ENCODE measurements at regions not wholly inside any gene's neighbourhood (a gene's known extent, or its start where the extent isn't known, plus 50 kb on each side); places are given as distances from the start of the nearest gene placed in this dataset.

GRCh38 chr4:166460769-166461550, 587.9 kb downstream of the TLL1 start:
- DNase-seq (ENCODE audit: low read depth in 4 of 4, low spot score in 3 of 4): no peak

DNA sequence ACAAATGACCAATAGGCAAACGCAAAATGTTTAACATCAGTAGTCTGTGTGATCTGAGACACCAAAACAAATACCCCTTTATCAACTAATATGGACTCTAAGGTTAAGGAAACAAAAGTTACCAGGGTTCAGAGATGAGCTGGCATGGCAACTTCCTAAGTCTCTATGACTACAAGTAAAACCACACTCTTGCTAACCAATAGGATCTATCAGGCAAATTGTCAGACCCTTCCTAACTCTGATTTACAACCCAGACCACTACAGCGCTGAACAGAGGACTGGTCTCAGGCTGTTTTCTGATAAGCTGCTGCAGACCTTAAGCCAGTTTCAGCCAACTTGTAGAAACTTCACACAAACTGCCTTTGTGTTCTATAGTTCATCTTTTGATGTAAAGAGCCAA, 608.0 kb downstream of the TLL1 start:
- no peak for DNase-seq (ENCODE audit: low read depth in 4 of 4, low spot score in 3 of 4)

DNA sequence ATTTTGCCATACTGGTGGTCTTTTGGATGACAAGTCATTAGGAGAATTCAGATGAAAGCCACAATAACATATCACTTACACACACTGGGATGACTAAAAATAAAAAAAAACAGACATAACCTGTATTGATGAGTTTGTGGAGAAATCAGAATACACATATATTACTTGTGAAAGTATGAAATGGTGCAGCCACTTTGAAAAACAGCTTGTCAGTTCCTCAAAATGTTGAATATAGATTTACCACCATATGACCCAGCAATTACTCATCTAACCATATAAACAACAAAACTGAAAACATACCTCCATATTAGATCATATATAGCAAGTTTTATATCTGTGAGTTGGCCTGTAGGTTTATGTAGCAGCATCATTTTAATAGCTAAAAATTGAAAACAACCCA, 608.7 kb downstream of the TLL1 start:
- no peak for DNase-seq (ENCODE audit: low read depth in 4 of 4, low spot score in 3 of 4)

GRCh38 chr4:166482758-166483157, 609.7 kb downstream of the TLL1 start:
- no peak for DNase-seq (ENCODE audit: low read depth in 4 of 4, low spot score in 3 of 4)

DNA sequence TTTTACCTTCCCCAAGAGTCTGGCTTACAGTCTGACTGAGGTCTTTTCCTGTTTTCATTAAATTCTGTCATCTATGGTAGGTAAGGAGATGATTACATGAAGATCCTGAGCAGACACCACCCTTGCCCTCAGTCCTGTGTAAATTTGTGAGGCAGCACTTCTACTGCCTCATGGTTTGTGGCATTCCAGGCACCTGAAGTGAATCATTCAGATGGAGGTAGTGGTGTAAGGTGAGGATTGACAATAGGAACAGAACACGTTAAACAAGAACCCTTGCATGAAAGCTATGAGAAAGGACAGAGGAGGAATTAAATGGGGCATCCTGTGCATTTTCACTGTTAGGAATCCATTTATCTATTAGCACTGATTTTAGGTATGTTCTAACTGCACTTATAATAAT, 618.6 kb downstream of the TLL1 start:
- no peak for DNase-seq (ENCODE audit: low read depth in 4 of 4, low spot score in 3 of 4)

DNA sequence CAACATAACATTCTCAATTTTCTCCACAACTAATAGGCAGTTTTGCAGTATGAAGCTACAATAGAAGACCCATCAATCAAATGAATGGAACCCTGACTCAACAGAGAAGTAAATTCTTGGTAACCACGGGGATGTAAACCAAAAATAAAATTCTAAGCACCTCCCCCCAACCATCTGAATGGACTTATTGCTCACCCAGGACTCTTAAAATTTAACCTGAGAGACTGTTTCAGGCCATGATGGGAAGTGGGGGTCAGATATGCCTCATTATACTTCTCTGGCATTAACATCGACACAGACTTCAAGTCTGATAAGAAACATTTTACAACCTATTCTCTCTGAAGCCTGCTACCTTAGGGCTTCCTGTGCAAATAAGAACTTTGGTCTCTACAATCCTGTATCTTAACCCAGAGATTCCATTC, 620.9 kb downstream of the TLL1 start:
- no peak for DNase-seq (ENCODE audit: low read depth in 4 of 4, low spot score in 3 of 4)

GRCh38 chr4:166498546-166498945, 625.5 kb downstream of the TLL1 start:
- DNase-seq (ENCODE audit: low read depth in 4 of 4, low spot score in 3 of 4): no peak

DNA sequence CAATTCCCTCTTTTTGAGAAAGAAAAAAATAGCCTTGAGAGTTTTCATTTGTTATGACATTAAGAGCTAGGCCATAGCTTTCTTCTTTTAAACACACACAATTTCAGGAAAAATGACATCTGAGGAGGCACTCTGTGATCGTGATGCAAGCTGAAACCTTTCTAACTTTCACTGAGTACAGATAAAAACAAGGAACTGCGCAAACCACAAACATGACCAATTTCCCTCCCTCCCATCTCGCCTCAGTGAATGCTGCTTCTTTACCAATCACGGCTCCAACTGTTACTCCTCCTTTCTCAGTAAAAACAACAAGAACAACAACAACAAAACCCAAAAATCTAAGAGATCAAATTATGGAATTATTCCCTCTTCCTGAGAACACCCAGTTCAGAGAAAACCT, 626.8 kb downstream of the TLL1 start:
- no peak for DNase-seq (ENCODE audit: low read depth in 4 of 4, low spot score in 3 of 4)

- no peak for DNase-seq (ENCODE audit: low read depth in 4 of 4, low spot score in 3 of 4)
Measured at GRCh38 chr4:166501941-166502382, 628.9 kb downstream of the TLL1 start.

GRCh38 chr4:166502660-166503059, 629.6 kb downstream of the TLL1 start:
- no peak for DNase-seq (ENCODE audit: low read depth in 4 of 4, low spot score in 3 of 4)

GRCh38 chr4:166506051-166506450, 633.0 kb downstream of the TLL1 start:
- no peak for DNase-seq (ENCODE audit: low read depth in 4 of 4, low spot score in 3 of 4)

- no peak for DNase-seq (ENCODE audit: low read depth in 4 of 4, low spot score in 3 of 4)
Measured at GRCh38 chr4:166512267-166512666, 639.2 kb downstream of the TLL1 start.

- no peak for DNase-seq (ENCODE audit: low read depth in 4 of 4, low spot score in 3 of 4)
Measured at GRCh38 chr4:166518315-166518714, 645.3 kb downstream of the TLL1 start.

- DNase-seq (ENCODE audit: low read depth in 4 of 4, low spot score in 3 of 4): no peak
Measured at GRCh38 chr4:166518776-166519175, 645.7 kb downstream of the TLL1 start.

DNA sequence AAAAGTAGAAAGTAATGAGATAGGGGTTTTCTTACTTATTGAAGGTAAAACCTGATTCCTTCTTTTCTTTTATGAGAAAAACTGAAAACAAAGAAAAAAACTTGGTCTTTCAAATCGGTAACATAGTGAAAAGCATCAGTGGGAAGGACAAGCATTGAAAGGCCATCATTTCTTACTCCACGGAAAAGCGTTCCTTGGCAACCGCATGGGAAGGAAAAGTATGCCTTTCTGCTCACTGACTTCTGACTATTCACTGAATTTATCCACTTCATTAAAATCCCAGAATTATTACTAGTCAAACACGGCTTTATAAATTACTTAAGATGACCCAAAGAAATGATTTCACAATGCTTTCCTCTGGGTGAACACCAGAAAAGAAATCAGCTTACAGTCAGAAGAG, 646.7 kb downstream of the TLL1 start:
- DNase-seq (ENCODE audit: low read depth in 4 of 4, low spot score in 3 of 4): no peak

- DNase-seq (ENCODE audit: low read depth in 4 of 4, low spot score in 3 of 4): no peak
Measured at GRCh38 chr4:166527500-166527899, 654.5 kb downstream of the TLL1 start.

- no peak for DNase-seq (ENCODE audit: low read depth in 4 of 4, low spot score in 3 of 4)
Measured at GRCh38 chr4:166531703-166532102, 658.7 kb downstream of the TLL1 start.

- DNase-seq (ENCODE audit: low read depth in 4 of 4, low spot score in 3 of 4): no peak
Measured at GRCh38 chr4:166535865-166536264, 662.8 kb downstream of the TLL1 start.

- DNase-seq (ENCODE audit: low read depth in 4 of 4, low spot score in 3 of 4): no peak
Measured at GRCh38 chr4:166538491-166539005, 665.5 kb downstream of the TLL1 start.

- no peak for DNase-seq (ENCODE audit: low read depth in 4 of 4, low spot score in 3 of 4)
Measured at GRCh38 chr4:166546009-166546408, 673.0 kb downstream of the TLL1 start.

- DNase-seq (ENCODE audit: low read depth in 4 of 4, low spot score in 3 of 4): no peak
Measured at GRCh38 chr4:166577639-166578038, 656.7 kb downstream of the SPOCK3 start.

- DNase-seq (ENCODE audit: low read depth in 4 of 4, low spot score in 3 of 4): no peak
Measured at GRCh38 chr4:166585491-166585890, 648.8 kb downstream of the SPOCK3 start.

All from left renal pelvis (tissue), 4 donors.